Erythroblast (primary cell): ENCODE measurements at regions not wholly inside any gene's neighbourhood (a gene's known extent, or its start where the extent isn't known, plus 50 kb on each side); places are given as distances from the start of the nearest gene placed in this dataset.

Experiments used
- GATA1 ChIP-seq: IDR thresholded peaks from 2 replicates; pipeline ENCODE4 v1.6.1; 2011; ENCODE audit warnings: low read depth, mild to moderate bottlenecking, control low read depth, low read length, moderate library complexity
- POLR2A ChIP-seq: IDR thresholded peaks from 2 replicates; pipeline ENCODE4 v1.6.1; 2011; ENCODE audit warnings: mild to moderate bottlenecking, low read length

DNA sequence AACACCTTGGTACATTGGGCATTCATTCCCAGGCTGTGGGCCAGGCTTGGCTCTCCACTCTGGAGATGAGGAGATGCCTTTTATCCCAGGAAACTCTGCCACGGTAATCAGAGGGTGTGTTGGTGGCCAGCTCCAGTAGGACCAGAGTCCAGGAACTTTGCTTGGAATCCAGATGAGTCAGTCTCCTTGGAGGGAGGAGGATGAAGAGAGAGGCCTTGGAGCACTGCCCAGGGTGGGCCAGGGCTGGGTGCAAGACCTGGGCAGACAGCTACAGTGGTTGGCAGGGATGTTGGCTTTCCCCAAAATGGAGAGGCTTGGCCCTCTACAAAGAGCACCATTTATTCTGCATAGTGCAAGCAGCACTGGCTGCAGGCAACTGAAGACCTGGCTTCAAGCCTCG is 209.0 kb downstream of the RGS9 start:
- no peak for TF ChIP-seq POLR2A
- TF ChIP-seq GATA1: no peak
